ENCODE measurements at regions not wholly inside any gene's neighbourhood (a gene's known extent, or its start where the extent isn't known, plus 50 kb on each side); places are given as distances from the start of the nearest gene placed in this dataset.
A peak's percentile ranks its signal among the peaks of the same experiment; 100 is the strongest.

DNA sequence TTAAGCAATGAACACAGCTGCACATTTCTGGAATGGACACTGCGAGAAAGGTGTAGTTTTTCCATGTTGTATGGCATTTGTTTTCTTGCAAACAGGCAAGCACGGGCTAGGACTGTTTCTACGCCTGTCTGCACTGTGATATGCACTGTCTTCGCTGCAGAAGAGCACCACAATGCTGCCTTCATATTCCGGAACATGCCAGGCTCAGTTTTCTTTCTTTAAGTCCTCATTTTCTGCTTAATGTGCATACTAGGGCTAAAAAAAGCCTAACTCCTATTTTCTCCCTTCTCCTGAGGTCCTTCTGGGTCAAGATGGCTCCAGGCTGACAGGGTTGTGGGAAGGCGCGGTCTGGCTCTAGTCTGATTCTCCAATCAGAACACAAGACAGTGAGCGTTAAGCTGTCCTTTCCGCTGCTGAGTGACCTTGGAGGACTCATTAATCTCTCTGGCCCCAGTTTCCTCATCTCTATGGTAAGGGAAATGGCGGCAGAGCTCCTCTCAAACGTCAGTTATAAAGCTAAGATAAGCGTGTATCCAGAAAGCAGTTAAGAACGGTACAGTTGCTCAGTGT lies 379.9 kb downstream of the C6orf118 start:
- DNase-seq (ENCODE audit: low spot score), result no peak
- TF ChIP-seq, protein P1, sequence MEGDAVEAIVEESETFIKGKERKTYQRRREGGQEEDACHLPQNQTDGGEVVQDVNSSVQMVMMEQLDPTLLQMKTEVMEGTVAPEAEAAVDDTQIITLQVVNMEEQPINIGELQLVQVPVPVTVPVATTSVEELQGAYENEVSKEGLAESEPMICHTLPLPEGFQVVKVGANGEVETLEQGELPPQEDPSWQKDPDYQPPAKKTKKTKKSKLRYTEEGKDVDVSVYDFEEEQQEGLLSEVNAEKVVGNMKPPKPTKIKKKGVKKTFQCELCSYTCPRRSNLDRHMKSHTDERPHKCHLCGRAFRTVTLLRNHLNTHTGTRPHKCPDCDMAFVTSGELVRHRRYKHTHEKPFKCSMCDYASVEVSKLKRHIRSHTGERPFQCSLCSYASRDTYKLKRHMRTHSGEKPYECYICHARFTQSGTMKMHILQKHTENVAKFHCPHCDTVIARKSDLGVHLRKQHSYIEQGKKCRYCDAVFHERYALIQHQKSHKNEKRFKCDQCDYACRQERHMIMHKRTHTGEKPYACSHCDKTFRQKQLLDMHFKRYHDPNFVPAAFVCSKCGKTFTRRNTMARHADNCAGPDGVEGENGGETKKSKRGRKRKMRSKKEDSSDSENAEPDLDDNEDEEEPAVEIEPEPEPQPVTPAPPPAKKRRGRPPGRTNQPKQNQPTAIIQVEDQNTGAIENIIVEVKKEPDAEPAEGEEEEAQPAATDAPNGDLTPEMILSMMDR (IDR thresholded peaks at IDR 0.05; ENCODE audit: extremely low read depth, missing control alignments), result no peak

DNA sequence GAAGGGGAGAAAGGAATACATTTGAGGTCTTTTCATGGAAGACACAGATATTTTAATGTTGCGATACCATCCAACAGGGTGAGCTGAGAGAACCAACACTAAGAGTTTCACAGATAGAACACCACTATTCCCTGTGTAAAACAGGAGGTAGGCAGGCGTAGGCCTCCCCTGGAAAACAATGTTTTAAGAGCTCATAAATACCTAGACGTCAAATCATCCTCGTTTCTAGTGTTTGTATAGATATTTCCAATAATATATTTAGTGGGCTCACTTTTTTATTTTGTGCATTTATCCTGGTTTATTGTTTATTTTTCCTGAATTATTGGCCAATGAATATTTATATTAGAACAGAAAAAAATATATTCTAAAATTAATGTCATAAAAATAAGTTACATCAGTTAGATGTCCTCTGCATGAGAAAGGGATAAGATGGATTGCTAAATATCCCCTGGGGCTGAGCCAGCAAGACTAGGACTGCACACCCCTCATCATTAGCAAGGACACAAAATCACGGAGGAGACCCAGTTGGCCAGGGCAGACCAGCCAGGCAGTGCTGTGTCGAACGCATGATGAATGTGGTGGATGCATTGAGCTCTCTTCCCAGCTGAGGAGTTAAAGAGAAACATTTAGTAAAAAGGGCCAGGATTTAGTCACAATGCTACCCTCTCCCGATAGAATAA lies 380.5 kb downstream of the C6orf118 start:
- TF ChIP-seq, protein P1 (IDR thresholded peaks at IDR 0.05; ENCODE audit: extremely low read depth, missing control alignments), result no peak
- no peak for DNase-seq (ENCODE audit: low spot score)

GRCh38 chr6:164928057-164928727 lies 381.2 kb downstream of the C6orf118 start:
- DNase-seq (ENCODE audit: low spot score), result no peak
- TF ChIP-seq, protein P1 (IDR thresholded peaks at IDR 0.05; ENCODE audit: extremely low read depth, missing control alignments), result no peak

DNA sequence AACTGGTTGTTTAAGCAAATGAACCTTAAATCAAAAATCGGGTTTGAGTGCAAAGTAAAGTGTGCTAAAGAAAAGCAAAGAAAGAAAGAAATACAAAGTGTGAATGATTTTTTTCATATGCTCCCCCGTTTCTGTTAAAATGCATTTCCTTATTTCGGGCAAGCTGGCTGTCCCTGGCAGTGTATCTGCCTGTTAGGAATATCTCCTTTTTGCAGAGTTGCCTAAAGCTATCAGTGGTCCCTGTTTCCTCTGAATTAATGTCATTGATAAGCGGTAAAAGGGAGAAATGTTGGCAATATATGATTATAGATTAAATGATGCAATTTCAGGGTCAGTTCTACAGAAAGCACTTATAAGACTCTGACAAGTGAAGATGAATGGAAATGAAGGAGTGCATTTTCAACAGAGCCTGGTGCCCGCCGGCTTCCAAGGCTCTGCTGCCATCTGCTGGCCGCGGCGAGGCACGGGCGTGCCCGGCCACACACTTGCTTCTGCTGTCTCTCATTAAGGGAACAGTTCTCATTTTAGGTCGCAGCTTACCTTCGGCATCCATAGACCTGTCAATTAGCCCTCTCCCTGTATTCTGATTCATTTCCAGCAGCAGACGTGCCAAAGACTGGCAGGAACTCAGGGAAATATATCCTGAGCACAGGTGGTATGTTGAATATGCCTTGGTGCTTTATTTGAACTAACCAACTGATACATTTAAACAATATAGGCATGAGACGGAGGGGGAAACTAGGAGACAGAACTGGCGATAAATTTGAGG lies 381.9 kb downstream of the C6orf118 start:
- TF ChIP-seq, protein P1 (IDR thresholded peaks at IDR 0.05; ENCODE audit: extremely low read depth, missing control alignments), result peak; percentile 78
- peak; percentile 70 for DNase-seq (ENCODE audit: low spot score)

GRCh38 chr6:164926686-164927085 lies 382.7 kb downstream of the C6orf118 start:
- no peak for DNase-seq (ENCODE audit: low spot score)
- TF ChIP-seq, protein P1 (IDR thresholded peaks at IDR 0.05; ENCODE audit: extremely low read depth, missing control alignments), result no peak

DNA sequence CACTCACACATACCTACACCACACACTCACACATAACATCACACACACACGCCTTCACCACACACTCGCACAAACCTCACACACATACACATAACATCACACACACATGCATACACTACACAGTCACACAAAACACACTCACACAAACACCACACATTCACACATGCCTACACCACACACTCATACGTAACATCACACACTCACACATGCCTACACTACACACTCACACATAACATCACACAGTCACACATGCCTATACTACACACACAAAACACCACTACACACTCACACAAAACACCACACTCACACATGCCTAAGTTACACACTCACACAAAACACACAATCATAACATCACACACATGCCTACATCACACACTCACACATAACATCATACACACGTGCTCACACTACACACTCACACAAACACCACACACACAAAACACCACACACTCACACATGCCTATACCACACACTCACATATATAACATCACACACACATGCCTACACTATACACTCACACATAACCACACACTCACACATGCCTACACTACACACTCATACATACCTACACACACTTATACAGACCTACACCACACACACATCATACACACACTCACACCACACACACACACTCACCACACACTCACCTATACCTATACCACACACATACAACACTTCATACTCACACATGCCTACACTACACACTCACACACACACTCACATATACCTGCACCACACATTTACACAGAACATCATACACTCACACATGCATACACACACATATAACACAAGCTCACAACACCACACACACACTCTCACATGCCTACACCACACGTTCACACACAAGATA lies 383.5 kb downstream of the C6orf118 start:
- TF ChIP-seq, protein P1 (IDR thresholded peaks at IDR 0.05; ENCODE audit: extremely low read depth, missing control alignments), result no peak
- DNase-seq (ENCODE audit: low spot score), result no peak

Data from GM20000 (cell line).